OCI-LY7 (cell line): ENCODE measurements at regions not wholly inside any gene's neighbourhood (a gene's known extent, or its start where the extent isn't known, plus 50 kb on each side); places are given as distances from the start of the nearest gene placed in this dataset.

Experiments
- EZH2phosphoT487 ChIP-seq: fragments of 200-600 bp; sonication (generic); IDR thresholded peaks from 2 replicates; pipeline ENCODE4 v1.6.1; 2018; ENCODE audit warnings: low read depth, borderline replicate concordance, mild to moderate bottlenecking, mixed run types, antibody characterized with exemption, low read length, moderate library complexity, mixed read lengths
- TF ChIP-seq, protein P1 (sequence below): fragments of 200-600 bp; sonication (generic); conservative IDR thresholded peaks from 2 replicates; pipeline ENCODE4 v1.5.1; 2014; ENCODE audit warnings: mild to moderate bottlenecking, antibody characterized with exemption, low read length, moderate library complexity, mixed read lengths

DNA sequence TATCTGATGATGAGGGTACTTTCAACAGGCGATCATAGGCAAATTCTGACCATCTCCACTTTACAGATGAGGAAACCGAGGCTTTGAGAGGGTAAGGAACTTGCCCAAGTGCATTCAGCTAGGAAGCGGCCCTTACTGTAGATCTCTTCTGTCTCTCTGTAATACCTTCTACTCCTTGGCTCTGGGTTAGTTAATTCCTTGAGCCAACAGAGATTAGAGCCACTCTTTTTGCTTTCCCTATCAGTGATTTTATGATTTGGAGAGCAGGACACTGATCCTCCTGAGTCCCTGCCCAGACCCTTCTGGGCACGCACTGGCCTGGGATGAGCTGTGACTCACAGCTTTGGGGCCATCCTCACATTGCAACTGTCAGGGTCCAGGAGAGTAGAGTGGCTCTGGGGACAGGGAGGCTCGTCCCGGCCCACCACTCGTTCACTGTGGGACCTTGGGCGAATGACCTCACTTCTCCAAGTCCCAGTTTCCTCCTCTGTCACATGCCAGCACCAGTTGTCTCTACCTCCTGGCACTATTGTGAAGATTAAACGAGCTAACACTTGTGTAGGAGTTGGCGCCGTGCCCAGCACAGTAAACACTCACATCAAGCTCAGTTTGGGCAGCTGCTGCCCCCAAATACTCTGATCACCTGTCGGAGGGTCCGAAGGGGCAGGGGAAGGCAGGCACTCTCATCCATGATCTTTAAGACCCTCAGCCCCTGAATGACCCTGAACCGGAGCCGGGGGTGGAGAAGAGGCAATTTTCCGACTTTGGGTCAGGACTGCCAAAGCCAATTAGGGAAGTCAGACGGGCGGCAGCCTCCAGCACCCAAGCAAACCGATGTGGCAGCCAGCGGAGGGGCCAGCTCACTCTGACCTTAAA, 235.0 kb downstream of the MIAT start:
- TF ChIP-seq, protein P1, sequence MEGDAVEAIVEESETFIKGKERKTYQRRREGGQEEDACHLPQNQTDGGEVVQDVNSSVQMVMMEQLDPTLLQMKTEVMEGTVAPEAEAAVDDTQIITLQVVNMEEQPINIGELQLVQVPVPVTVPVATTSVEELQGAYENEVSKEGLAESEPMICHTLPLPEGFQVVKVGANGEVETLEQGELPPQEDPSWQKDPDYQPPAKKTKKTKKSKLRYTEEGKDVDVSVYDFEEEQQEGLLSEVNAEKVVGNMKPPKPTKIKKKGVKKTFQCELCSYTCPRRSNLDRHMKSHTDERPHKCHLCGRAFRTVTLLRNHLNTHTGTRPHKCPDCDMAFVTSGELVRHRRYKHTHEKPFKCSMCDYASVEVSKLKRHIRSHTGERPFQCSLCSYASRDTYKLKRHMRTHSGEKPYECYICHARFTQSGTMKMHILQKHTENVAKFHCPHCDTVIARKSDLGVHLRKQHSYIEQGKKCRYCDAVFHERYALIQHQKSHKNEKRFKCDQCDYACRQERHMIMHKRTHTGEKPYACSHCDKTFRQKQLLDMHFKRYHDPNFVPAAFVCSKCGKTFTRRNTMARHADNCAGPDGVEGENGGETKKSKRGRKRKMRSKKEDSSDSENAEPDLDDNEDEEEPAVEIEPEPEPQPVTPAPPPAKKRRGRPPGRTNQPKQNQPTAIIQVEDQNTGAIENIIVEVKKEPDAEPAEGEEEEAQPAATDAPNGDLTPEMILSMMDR: no peak
- TF ChIP-seq EZH2phosphoT487: no peak
